ENCODE measurements at regions not wholly inside any gene's neighbourhood (a gene's known extent, or its start where the extent isn't known, plus 50 kb on each side); places are given as distances from the start of the nearest gene placed in this dataset.

- Histone ChIP-seq H2AFZ (ENCODE audit: low read length) (no peak overlapping the region), H3K56ac (replicated peaks; ENCODE audit: insufficient read length, low read depth, low read length) (no peak overlapping the region), H3K18ac (ENCODE audit: extremely low read depth, low read length) (no peak overlapping the region), H4K8ac (ENCODE audit: extremely low read depth, insufficient read depth, low read length) (no peak overlapping the region), H3K9ac (replicated peaks in 1 of 4; ENCODE audit: extremely low read depth in 1 of 4, low read depth in 3 of 4, low read length in 3 of 4) (no peak overlapping the region), H3K79me1 (ENCODE audit: low read depth, low read length) (no peaks in the 10 kb centered on the region), H3K14ac (ENCODE audit: insufficient read length) (no peak overlapping the region), H3K4me2 (ENCODE audit: insufficient read depth in 1 of 2, low read depth in 2 of 2, low read length in 2 of 2) (no peak overlapping the region), H3K4ac (replicated peaks; ENCODE audit: insufficient read length, low read depth, low read length) (no peak overlapping the region), H2BK20ac (ENCODE audit: low read length) (no peak overlapping the region), H4K20me1 (replicated peaks in 1 of 2; ENCODE audit: control insufficient read depth in 1 of 2, insufficient read depth in 2 of 2, low read length in 2 of 2) (no peaks in the 10 kb centered on the region), H2BK12ac (ENCODE audit: low read depth, low read length) (no peak overlapping the region), H2BK120ac (replicated peaks; ENCODE audit: low read depth, low read length) (no peak overlapping the region), H3K27ac (ENCODE audit: low read depth, low read length) (no peak overlapping the region), H3K9me3 (ENCODE audit: insufficient read depth in 2 of 2, low read depth in 1 of 2, low read length in 1 of 2) (no peaks in the 10 kb centered on the region), H3K79me2 (ENCODE audit: control insufficient read depth in 1 of 2, insufficient read depth in 2 of 2, low read length in 2 of 2) (no peaks in the 10 kb centered on the region), H4K5ac (ENCODE audit: insufficient read length, low read depth, low read length) (no peak overlapping the region), H3K4me1 (replicated peaks in 1 of 4; ENCODE audit: control insufficient read depth in 3 of 4, insufficient read depth in 4 of 4, low read length in 3 of 4) (no peaks in the 10 kb centered on the region), H4K91ac (replicated peaks; ENCODE audit: insufficient read length, low read length) (no peak overlapping the region), H2AK5ac (ENCODE audit: low read depth, low read length) (no peak overlapping the region), H3K36me3 (ENCODE audit: control insufficient read depth in 2 of 4, insufficient read depth in 4 of 4, low read length in 3 of 4) (no peaks in the 10 kb centered on the region), H2BK15ac (ENCODE audit: low read length) (no peak overlapping the region), H3K4me3 (ENCODE audit: extremely low read depth in 1 of 4, insufficient read depth in 2 of 4, low read depth in 3 of 4, low read length in 4 of 4) (no peak overlapping the region), H3K27me3 (replicated peaks in 1 of 4; ENCODE audit: control insufficient read depth in 3 of 4, extremely low read depth in 1 of 4, insufficient read depth in 3 of 4, low read length in 3 of 4) (no peaks in the 10 kb centered on the region), H3K23me2 (ENCODE audit: low read depth, low read length) (no peaks in the 10 kb centered on the region), H3K23ac (ENCODE audit: insufficient read length) (no peak overlapping the region), H2BK5ac (ENCODE audit: low read depth, low read length) (no peak overlapping the region)
- ChIA-PET CTCF (ENCODE audit: partially characterized antibody) (interaction anchor here (0.7 to 1.4 kb wide), 2 partner anchors 11 to 211 kb away, joined by 3 read pairs; no protein-coding TSS in a partner anchor), POLR2A (ENCODE audit: partially characterized antibody) (no interaction called here)
- DNase-seq (ENCODE audit: low read depth in 1 of 2, low spot score in 2 of 2), result no peak
- no peak for FAIRE-seq
- TF ChIP-seq BRCA1 (IDR thresholded peaks at IDR 0.05; ENCODE audit: low read depth, low read length), result no peak
- no peak for TF ChIP-seq SP2 (IDR thresholded peaks at IDR 0.05; ENCODE audit: low read length)
- TF ChIP-seq TAF7 (optimal IDR thresholded peaks at IDR 0.05; ENCODE audit: borderline replicate concordance, low read depth, low read length), result no peak
- TF ChIP-seq SRF (IDR thresholded peaks at IDR 0.05; ENCODE audit: low read depth, low read length), result no peak
- no peak for TF ChIP-seq POU5F1 (IDR thresholded peaks at IDR 0.05; ENCODE audit: low read depth, low read length)
- TF ChIP-seq GABPA (IDR thresholded peaks at IDR 0.05; ENCODE audit: borderline replicate concordance, insufficient read depth, low read length), result no peak
- TF ChIP-seq ASH2L (IDR thresholded peaks at IDR 0.05; ENCODE audit: low read length), result no peak
- TF ChIP-seq, protein P1, sequence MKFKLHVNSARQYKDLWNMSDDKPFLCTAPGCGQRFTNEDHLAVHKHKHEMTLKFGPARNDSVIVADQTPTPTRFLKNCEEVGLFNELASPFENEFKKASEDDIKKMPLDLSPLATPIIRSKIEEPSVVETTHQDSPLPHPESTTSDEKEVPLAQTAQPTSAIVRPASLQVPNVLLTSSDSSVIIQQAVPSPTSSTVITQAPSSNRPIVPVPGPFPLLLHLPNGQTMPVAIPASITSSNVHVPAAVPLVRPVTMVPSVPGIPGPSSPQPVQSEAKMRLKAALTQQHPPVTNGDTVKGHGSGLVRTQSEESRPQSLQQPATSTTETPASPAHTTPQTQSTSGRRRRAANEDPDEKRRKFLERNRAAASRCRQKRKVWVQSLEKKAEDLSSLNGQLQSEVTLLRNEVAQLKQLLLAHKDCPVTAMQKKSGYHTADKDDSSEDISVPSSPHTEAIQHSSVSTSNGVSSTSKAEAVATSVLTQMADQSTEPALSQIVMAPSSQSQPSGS (IDR thresholded peaks at IDR 0.05; ENCODE audit: low read length), result no peak
- TF ChIP-seq CHD1 (IDR thresholded peaks at IDR 0.05; ENCODE audit: low read depth, low read length), result no peak
- 81% methylated on average over 1 of the region's 1 CpG; no CpG with 5 or more reads in 1 of the 2 experiments for WGBS, 2 experiments (ENCODE audit: extremely low coverage in 1 of 2, insufficient coverage in 1 of 2, insufficient read length in 1 of 2, insufficient replicate concordance in 2 of 2, low coverage in 1 of 2, low lambda C conversion rate in 2 of 2, missing lambda C conversion rate in 1 of 2)
These were observed 132.1 kb downstream of the SAMD5 start for GRCh38 chr6:147640606-147641005.

Measured in H1 (cell line).